ENCODE measurements at regions not wholly inside any gene's neighbourhood (a gene's known extent, or its start where the extent isn't known, plus 50 kb on each side); places are given as distances from the start of the nearest gene placed in this dataset.

- DNase-seq (ENCODE audit: extremely low read depth, low read depth), result no peak
- no peak for TF ChIP-seq CTCF (IDR thresholded peaks at IDR 0.05; ENCODE audit: low read depth, low read length)
These were observed 152.8 kb downstream of the BCL11A start for GRCh38 chr2:60400462-60401246.

- no peak for DNase-seq (ENCODE audit: extremely low read depth, low read depth)
- TF ChIP-seq CTCF (IDR thresholded peaks at IDR 0.05; ENCODE audit: low read depth, low read length), result no peak
These were observed 159.0 kb downstream of the BCL11A start for GRCh38 chr2:60394463-60394862.

- no peak for TF ChIP-seq CTCF (IDR thresholded peaks at IDR 0.05; ENCODE audit: low read depth, low read length)
- DNase-seq (ENCODE audit: extremely low read depth, low read depth), result no peak
These were observed 161.6 kb downstream of the BCL11A start for GRCh38 chr2:60391649-60392375.

- no peak for DNase-seq (ENCODE audit: extremely low read depth, low read depth)
- no peak for TF ChIP-seq CTCF (IDR thresholded peaks at IDR 0.05; ENCODE audit: low read depth, low read length)
These were observed 162.2 kb downstream of the BCL11A start for GRCh38 chr2:60391230-60391629.

- DNase-seq (ENCODE audit: extremely low read depth, low read depth), result no peak
- no peak for TF ChIP-seq CTCF (IDR thresholded peaks at IDR 0.05; ENCODE audit: low read depth, low read length)
These were observed 167.0 kb downstream of the BCL11A start for GRCh38 chr2:60386436-60386835.

- TF ChIP-seq CTCF (IDR thresholded peaks at IDR 0.05; ENCODE audit: low read depth, low read length), result no peak
- no peak for DNase-seq (ENCODE audit: extremely low read depth, low read depth)
These were observed 167.8 kb downstream of the BCL11A start for GRCh38 chr2:60385648-60386047.
